Astrocyte of the cerebellum (primary cell): ENCODE measurements at regions not wholly inside any gene's neighbourhood (a gene's known extent, or its start where the extent isn't known, plus 50 kb on each side); places are given as distances from the start of the nearest gene placed in this dataset.

Source experiments
- DNase-seq: peaks from one replicate; pipeline ENCODE4 v3.0.0-alpha.2; 2011; ENCODE audit warnings: low read depth
- H3K4me3 ChIP-seq: 2 replicates; pipeline ENCODE4 v1.5.1; 2011; ENCODE audit warnings: mild to moderate bottlenecking, low read depth, low read length, moderate library complexity
- CTCF ChIP-seq: IDR thresholded peaks from 2 replicates; pipeline ENCODE4 v1.5.1; 2012; ENCODE audit warnings: low read length, low read depth, moderate library complexity, mild to moderate bottlenecking; ENCODE audit errors: missing control alignments
- in situ Hi-C: cut with HindIII; loops from 2 replicates; pipeline ENCODE4 v1.10.0; 2017; ENCODE audit warnings: low sequenced_read_pairs

DNA sequence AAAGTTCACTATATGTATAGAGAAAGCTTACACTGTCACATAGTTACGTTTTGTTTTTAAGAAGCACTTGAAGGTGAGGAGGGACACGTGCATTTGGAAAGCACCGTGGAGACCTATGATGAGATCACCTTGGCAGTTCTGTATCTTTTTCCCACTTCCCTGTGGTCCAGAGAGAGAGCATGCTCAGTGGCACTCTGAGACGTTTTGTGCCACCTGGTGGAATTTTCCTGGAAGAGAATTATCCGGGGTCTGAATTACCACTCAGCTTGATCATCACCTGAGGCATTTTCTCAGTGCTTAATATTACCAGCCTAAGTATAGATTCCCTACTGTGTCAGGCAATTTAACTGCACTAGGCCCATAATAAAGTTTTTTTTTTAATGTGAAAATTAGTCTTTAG is 469.4 kb upstream of the SMIM21 start:
- TF ChIP-seq CTCF, result no peak
- DNase-seq, result no peak
- H3K4me3 ChIP-seq, result no peak overlapping the region
- in situ Hi-C loops, result no loop called here

GRCh38 chr18:75895135-75895534 is 467.6 kb upstream of the SMIM21 start:
- no peak for TF ChIP-seq CTCF
- in situ Hi-C loops, result no loop called here
- H3K4me3 ChIP-seq, result no peak overlapping the region
- DNase-seq, result no peak

GRCh38 chr18:75884728-75885127 is 457.2 kb upstream of the SMIM21 start:
- no peak for DNase-seq
- TF ChIP-seq CTCF, result no peak
- in situ Hi-C loops, result no loop called here
- no peak overlapping the region for H3K4me3 ChIP-seq

GRCh38 chr18:75880925-75881504 is 453.5 kb upstream of the SMIM21 start:
- in situ Hi-C loops, result no loop called here
- TF ChIP-seq CTCF, result no peak
- DNase-seq, result no peak
- H3K4me3 ChIP-seq, result no peak overlapping the region

DNA sequence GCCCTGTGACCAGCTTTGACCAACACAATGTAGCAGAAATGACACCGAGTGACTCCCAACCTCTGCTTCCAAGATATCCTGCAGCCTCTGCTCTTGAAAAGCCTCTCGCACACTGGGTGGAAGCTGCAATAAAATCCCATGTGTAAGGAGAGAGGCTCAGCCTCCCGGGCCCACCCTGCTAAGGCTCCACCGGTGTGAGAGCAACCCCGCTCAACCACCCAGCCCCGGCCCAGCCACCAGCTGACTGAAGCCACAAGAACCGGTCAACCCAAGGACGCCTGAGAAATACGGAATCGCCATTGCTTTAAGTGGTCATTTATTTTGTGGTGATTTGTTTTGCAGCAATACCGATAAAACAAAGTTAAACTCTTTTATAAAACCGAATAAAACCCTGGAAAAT is 452.8 kb upstream of the SMIM21 start:
- DNase-seq, result no peak
- TF ChIP-seq CTCF, result no peak
- no peak overlapping the region for H3K4me3 ChIP-seq
- in situ Hi-C loops, result no loop called here

DNA sequence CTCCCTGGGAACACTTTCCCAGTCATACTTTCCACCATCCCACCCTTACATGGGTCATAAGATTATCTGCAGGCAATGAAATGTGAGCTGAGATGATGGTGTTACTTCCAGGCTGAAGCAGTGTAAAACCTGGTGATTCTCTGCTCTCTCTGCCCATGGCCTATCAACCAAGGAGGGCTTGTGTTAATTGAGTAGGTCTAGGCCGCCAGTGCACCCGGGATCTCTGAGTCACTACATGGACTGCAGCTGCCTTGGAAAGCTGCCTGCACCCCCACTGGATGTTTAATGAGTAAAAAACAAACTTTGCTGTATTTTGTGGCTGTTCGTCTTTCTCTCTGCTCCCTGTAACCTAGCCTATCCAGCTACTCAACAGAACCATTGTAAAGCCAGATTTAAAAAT is 451.7 kb upstream of the SMIM21 start:
- DNase-seq, result peak; percentile 57
- H3K4me3 ChIP-seq, result no peak overlapping the region
- TF ChIP-seq CTCF, result no peak
- in situ Hi-C loops, result no loop called here

DNA sequence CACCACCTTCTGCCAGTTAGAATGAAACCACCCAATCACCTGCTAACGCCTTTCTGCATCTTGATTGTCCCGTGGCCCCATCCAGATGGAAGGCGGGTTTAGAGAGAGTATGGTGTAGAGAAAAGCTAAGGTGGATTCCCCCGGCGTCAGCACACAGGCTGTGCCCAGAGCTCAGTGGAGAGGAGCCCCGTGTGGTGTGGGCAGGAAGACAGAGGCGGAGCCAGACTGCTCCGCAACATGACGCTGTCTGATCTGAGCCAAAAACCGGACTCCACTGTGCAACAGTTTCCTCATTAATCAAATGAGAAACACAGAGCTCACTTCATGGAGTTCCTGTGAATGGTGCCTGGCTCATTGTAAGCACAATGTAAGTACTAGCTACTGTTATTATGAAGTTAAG is 448.1 kb upstream of the SMIM21 start:
- no peak overlapping the region for H3K4me3 ChIP-seq
- in situ Hi-C loops, result no loop called here
- no peak for TF ChIP-seq CTCF
- DNase-seq, result no peak
